ENCODE measurements at regions not wholly inside any gene's neighbourhood (a gene's known extent, or its start where the extent isn't known, plus 50 kb on each side); places are given as distances from the start of the nearest gene placed in this dataset.

GRCh38 chr9:79809931-79810330 lies 238.2 kb downstream of the TLE4 start:
- TF ChIP-seq CTCF (IDR thresholded peaks at IDR 0.05) = no peak
- TF ChIP-seq POLR2A (IDR thresholded peaks at IDR 0.05) = no peak

Measured in body of pancreas (tissue), 4 donors.